ENCODE measurements at regions not wholly inside any gene's neighbourhood (a gene's known extent, or its start where the extent isn't known, plus 50 kb on each side); places are given as distances from the start of the nearest gene placed in this dataset.
"Not testable (repeated sequence)": the region's sequence is repeated elsewhere in the genome, so short reads cannot be mapped to it uniquely, and the experiment has no call there.

- no peak for DNase-seq
- Mint-ChIP-seq H3K27me3 (no peaks in the 10 kb centered on the region), H3K4me1 (ENCODE audit: low read depth) (no peaks in the 10 kb centered on the region), H3K36me3 (no peaks in the 10 kb centered on the region), H3K9me3 (no peaks in the 10 kb centered on the region), H3K27ac (no peak overlapping the region), H3K4me3 (no peak overlapping the region)
- intact Hi-C loops (cut with micrococcal nuclease): no loop called here
- POLR2A ChIA-PET: no interaction called here
- CTCF ChIA-PET: no interaction called here
These were observed 100.9 kb downstream of the C16orf95 start for GRCh38 chr16:87216148-87216840.

- no peak overlapping the region for H3K27ac Mint-ChIP-seq
- ChIA-PET POLR2A (no interaction called here), CTCF (no interaction called here)
- H3K36me3 Mint-ChIP-seq: no peaks in the 10 kb centered on the region
- no peaks in the 10 kb centered on the region for H3K9me3 Mint-ChIP-seq
- intact Hi-C loops (cut with micrococcal nuclease): no loop called here
- no peak for DNase-seq
- no peaks in the 10 kb centered on the region for H3K4me1 Mint-ChIP-seq (ENCODE audit: low read depth)
- no peaks in the 10 kb centered on the region for H3K27me3 Mint-ChIP-seq
- no peak overlapping the region for H3K4me3 Mint-ChIP-seq
These were observed 100.3 kb downstream of the C16orf95 start for GRCh38 chr16:87216841-87217275.

DNA sequence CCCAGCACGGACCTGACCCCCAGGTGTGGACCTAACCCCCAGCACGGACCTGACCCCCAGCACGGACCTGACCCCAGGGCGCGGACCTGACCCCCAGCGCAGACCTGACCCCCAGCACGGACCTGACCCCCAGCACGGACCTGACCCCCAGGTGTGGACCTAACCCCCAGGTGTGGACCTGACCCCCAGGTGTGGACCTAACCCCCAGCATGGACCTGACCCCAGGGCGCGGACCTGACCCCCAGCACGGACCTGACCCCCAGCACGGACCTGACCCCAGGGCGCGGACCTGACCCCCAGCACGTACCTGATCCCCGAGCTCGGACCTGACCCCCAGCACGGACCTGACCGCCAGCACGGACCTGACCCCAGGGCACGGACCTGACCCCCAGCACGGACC is 99.4 kb downstream of the C16orf95 start:
- H3K9me3 Mint-ChIP-seq; H3K27ac Mint-ChIP-seq; H3K27me3 Mint-ChIP-seq; CTCF ChIA-PET; H3K4me1 Mint-ChIP-seq (ENCODE audit: low read depth); intact Hi-C loops (cut with micrococcal nuclease); DNase-seq; H3K36me3 Mint-ChIP-seq; POLR2A ChIA-PET; H3K4me3 Mint-ChIP-seq: not testable (repeated sequence)

DNA sequence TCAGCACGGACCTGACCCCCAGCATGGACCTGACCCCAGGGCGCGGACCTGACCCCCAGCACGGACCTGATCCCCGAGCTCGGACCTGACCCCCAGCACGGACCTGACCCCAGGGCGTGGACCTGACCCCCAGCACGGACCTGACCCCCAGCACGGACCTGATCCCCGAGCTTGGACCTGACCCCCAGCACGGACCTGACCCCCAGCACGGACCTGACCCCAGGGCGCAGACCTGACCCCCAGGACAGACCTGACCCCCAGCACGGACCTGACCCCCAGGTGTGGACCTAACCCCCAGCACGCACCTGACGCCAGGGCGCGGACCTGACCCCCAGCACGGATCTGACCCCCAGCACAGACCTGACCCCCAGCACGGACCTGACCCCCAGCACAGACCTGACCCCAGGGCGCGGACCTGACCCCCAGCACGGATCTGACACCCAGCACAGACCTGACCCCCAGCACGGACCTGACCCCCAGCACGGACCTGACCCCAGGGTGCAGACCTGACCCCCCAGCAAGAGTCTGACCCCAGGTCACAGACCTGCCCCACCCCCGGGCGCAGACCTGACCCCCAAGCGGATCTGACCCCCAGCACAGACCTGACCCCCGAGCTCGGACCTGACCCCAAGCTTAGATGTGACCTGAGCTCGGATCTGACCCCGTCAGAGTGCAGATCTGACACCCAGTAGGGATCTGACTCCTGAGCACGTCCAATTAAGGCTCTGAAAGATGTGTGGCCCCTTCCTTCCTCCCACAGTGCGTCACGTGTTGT is 98.7 kb downstream of the C16orf95 start:
- ChIA-PET CTCF (no interaction called here), POLR2A (no interaction called here)
- H3K36me3 Mint-ChIP-seq: no peaks in the 10 kb centered on the region
- intact Hi-C loops (cut with micrococcal nuclease): no loop called here
- no peaks in the 10 kb centered on the region for H3K27me3 Mint-ChIP-seq
- no peaks in the 10 kb centered on the region for H3K4me1 Mint-ChIP-seq (ENCODE audit: low read depth)
- no peak overlapping the region for H3K27ac Mint-ChIP-seq
- H3K9me3 Mint-ChIP-seq: no peaks in the 10 kb centered on the region
- DNase-seq: no peak
- no peak overlapping the region for H3K4me3 Mint-ChIP-seq

DNA sequence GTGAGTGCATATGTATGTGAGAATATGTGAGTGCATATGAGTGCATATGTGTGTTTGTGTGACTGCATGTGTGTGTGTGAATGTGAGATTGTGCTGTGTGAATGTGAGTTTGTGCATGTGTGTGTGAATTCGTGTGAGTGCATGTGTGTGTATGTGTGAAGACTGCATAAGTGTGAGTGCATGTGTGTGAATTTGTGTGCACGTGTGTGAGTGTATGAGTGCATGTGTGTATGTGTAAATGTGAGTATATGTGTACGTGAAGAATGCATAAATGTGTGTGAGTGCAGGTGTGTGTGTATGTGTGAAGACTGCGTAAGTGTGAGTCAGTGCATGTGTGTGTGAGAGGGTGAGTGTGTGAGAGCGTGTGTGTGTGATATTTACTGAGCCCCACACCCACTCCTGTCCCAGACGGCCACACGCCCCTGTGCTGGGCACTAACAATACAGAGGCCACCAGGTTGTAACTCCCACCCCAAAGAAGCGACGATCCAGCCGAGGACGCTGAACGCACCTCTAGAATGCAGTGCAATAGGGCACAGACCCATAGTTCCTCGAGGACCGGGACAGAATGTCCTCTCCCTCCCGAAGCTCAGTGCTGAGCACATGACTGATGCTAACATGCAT is 97.8 kb downstream of the C16orf95 start:
- H3K27me3 Mint-ChIP-seq: no peaks in the 10 kb centered on the region
- no peaks in the 10 kb centered on the region for H3K36me3 Mint-ChIP-seq
- no peak overlapping the region for H3K4me3 Mint-ChIP-seq
- ChIA-PET POLR2A (no interaction called here), CTCF (no interaction called here)
- H3K4me1 Mint-ChIP-seq (ENCODE audit: low read depth): no peaks in the 10 kb centered on the region
- no peak for DNase-seq
- intact Hi-C loops (cut with micrococcal nuclease): no loop called here
- no peak overlapping the region for H3K27ac Mint-ChIP-seq
- no peaks in the 10 kb centered on the region for H3K9me3 Mint-ChIP-seq

DNA sequence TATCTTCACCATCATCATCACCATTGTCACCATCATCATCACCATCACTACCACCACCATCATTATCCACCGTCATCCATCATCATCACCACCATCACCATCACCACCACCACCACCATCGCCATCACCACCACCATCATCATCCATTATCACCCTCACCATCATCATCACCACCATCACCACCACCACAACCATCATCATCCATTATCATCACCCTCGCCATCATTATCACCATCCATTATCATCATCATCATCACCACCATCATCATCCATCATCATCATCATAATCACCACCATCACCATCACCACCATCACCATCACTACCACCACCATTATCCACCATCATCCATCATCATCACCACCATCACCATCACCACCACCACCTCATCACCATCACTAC is 95.6 kb downstream of the C16orf95 start:
- Mint-ChIP-seq H3K36me3 (no peaks in the 10 kb centered on the region), H3K4me1 (ENCODE audit: low read depth) (no peaks in the 10 kb centered on the region), H3K27me3 (no peaks in the 10 kb centered on the region), H3K9me3 (no peaks in the 10 kb centered on the region), H3K4me3 (no peak overlapping the region), H3K27ac (no peak overlapping the region)
- ChIA-PET CTCF (no interaction called here), POLR2A (no interaction called here)
- intact Hi-C loops (cut with micrococcal nuclease): no loop called here
- no peak for DNase-seq

GRCh38 chr16:87222335-87222734 is 94.9 kb downstream of the C16orf95 start:
- no peak overlapping the region for H3K27ac Mint-ChIP-seq
- no peaks in the 10 kb centered on the region for H3K9me3 Mint-ChIP-seq
- no peaks in the 10 kb centered on the region for H3K4me1 Mint-ChIP-seq (ENCODE audit: low read depth)
- POLR2A ChIA-PET: no interaction called here
- H3K4me3 Mint-ChIP-seq: no peak overlapping the region
- no peak for DNase-seq
- no peaks in the 10 kb centered on the region for H3K27me3 Mint-ChIP-seq
- H3K36me3 Mint-ChIP-seq: no peaks in the 10 kb centered on the region
- CTCF ChIA-PET: no interaction called here
- intact Hi-C loops (cut with micrococcal nuclease): no loop called here

- Mint-ChIP-seq H3K4me3 (no peak overlapping the region), H3K36me3 (no peaks in the 10 kb centered on the region), H3K27ac (no peak overlapping the region), H3K9me3 (no peaks in the 10 kb centered on the region), H3K27me3 (no peaks in the 10 kb centered on the region), H3K4me1 (ENCODE audit: low read depth) (no peaks in the 10 kb centered on the region)
- intact Hi-C loops (cut with micrococcal nuclease): no loop called here
- DNase-seq: no peak
- CTCF ChIA-PET: no interaction called here
- POLR2A ChIA-PET: no interaction called here
These were observed 93.4 kb downstream of the C16orf95 start for GRCh38 chr16:87223656-87224248.

DNA sequence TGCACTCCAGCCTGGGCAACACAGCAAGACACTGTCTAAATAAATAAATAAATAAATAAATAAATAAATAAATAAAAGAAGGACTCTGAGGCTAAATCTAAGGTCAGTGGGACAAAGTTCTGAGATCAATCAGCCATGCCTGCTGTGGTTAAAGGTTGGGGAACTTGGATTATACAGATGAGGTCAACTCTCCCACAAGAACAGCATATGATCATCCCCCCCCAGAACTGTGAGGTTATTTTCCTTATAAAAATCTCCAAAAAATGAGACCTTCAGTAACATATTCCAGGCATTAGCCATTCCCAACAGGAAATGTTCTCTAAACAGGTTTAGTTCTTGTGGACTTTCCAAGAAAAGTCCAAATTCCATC is 90.3 kb downstream of the C16orf95 start:
- Mint-ChIP-seq H3K9me3 (peaks cover under 1% of the 10 kb centered on the region), H3K27ac (no peak overlapping the region), H3K27me3 (no peaks in the 10 kb centered on the region), H3K4me3 (no peak overlapping the region), H3K36me3 (no peaks in the 10 kb centered on the region), H3K4me1 (ENCODE audit: low read depth) (no peaks in the 10 kb centered on the region)
- ChIA-PET POLR2A (no interaction called here), CTCF (no interaction called here)
- intact Hi-C loops (cut with micrococcal nuclease): no loop called here
- DNase-seq: no peak

DNA sequence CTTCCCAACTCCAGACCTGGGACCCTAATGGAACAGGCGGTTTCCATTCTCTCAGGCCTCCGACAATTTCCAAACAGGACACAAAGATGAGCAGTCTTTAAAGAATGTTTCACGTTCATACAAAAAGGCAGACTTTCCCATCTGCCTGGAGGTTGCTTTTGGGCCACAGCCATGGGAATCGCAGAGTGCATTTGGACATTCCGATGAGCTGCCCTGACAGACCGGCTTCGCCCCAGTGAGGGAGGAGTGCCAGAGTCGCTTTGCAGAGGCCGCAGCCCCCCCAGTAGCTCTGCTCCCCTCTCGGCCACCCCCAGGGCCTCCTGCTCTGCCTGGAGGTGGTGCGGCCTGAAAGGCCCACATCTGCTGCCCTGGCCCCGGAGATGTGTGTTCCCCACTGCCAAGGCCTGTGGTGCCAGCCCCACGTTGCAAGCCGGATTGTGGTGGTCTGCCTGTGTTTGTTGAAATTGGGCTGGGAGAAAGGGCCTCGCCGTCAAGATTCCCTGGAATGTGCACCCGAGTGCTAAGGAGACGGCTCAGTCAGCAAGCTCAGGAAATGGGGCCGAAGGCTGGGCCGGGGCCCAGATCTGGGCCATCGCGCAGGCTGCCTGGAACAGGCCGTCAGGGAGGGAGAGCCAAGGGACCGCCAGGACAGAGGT is 89.8 kb downstream of the C16orf95 start:
- no peaks in the 10 kb centered on the region for H3K36me3 Mint-ChIP-seq
- peaks cover 3% of the 10 kb centered on the region for H3K9me3 Mint-ChIP-seq
- H3K4me3 Mint-ChIP-seq: no peak overlapping the region
- H3K27ac Mint-ChIP-seq: no peak overlapping the region
- CTCF ChIA-PET: no interaction called here
- H3K4me1 Mint-ChIP-seq (ENCODE audit: low read depth): no peaks in the 10 kb centered on the region
- no peaks in the 10 kb centered on the region for H3K27me3 Mint-ChIP-seq
- no peak for DNase-seq
- POLR2A ChIA-PET: no interaction called here
- intact Hi-C loops (cut with micrococcal nuclease): no loop called here

GRCh38 chr16:87228363-87228762 is 88.8 kb downstream of the C16orf95 start:
- H3K4me3 Mint-ChIP-seq: no peak overlapping the region
- H3K27me3 Mint-ChIP-seq: no peaks in the 10 kb centered on the region
- POLR2A ChIA-PET: no interaction called here

More at GRCh38 chr16:87228363-87228762, 88.8 kb downstream of the C16orf95 start:
- Mint-ChIP-seq H3K36me3 (no peaks in the 10 kb centered on the region), H3K9me3 (peaks cover 3% of the 10 kb centered on the region), H3K4me1 (ENCODE audit: low read depth) (no peaks in the 10 kb centered on the region), H3K27ac (no peak overlapping the region)
- intact Hi-C loops (cut with micrococcal nuclease): no loop called here
- CTCF ChIA-PET: no interaction called here
- no peak for DNase-seq
